NOMO-1 treated with DMSO at 0.1 percent for 48 hours (cell line): ENCODE measurements at regions not wholly inside any gene's neighbourhood (a gene's known extent, or its start where the extent isn't known, plus 50 kb on each side); places are given as distances from the start of the nearest gene placed in this dataset.
"Not testable (repeated sequence)": the region's sequence is repeated elsewhere in the genome, so short reads cannot be mapped to it uniquely, and the experiment has no call there.

Source experiments
- DNase-seq: peaks from one replicate; lab custom pipeline; 2025; ENCODE audit not compliant: unreplicated experiment; lab: John Stamatoyannopoulos, UW

DNA sequence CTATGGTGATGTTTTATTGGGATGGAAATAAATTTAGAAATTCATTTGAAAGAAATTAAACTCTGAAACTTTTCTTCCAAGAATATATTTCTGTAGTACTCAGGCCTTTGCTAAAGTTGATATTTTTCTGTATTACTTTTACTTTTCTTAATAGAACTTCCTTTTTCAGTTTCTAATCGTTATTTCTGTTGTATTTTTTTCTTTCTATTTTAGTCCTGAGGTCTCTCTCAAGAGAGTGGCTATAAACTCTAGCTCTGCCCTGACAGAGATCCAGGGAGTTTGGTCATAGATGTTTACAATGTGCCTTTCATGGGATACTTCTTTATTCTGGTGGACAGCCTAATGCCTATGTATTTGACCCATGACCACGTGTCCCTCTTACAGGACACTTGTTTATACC lies 51.0 kb downstream of the OR2B6 start:
- peak; percentile 39 for DNase-seq

DNA sequence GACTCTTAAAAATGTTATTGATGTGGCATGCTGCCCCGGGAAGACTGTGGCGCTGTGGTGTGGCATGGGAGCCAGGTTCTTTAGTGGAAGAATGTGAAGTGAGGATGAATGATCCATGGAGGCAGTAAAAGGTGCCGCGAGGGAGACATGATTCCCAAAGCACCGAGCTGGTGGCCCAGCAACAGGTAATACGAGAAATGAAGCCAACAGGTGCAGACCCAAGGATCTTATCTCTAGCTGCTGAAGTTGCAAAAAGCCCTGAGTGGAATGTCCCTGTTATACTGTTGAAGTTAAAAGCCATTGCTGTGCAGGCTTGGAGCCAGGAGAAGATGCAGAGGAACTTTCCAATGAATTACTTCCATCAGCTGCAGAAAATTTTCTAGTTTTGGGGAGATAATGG lies 53.5 kb downstream of the OR2B6 start:
- DNase-seq = no peak

DNA sequence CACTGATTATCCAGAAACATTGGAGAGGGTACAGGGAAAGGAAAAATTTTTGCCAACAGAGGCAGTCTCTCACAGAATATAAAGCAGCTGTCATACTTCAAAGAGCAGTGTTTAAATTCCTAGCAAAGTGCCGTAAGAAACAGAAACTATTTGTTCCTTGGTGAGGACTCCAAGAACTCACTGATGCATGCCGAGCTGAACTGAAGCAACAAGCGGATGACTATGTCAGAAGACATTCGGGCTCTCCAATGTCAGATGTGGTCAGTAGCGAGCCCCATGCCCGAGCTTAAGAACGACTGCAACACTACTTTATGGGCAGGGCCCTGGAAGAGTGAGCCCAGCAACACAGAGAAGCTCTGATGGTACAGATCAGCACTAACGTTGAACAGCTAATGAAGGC lies 54.7 kb downstream of the OR2B6 start:
- DNase-seq = no peak

DNA sequence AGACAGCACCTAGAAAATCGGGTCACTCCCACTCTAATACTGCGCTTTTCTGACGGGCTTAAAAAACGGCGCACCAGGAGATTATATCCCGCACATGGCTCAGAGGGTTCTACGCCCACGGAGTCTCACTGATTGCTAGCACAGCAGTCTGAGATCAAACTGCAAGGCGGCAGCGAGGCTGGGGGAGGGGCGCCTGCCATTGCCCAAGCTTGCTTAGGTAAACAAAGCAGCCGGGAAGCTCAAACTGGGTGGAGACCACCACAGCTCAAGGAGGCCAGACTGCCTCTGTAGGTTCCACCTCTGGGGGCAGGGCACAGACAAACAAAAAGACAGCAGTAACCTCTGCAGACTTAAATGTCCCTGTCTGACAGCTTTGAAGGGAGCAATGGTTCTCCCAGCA lies 59.4 kb upstream of the ZNF165 start:
- not testable (repeated sequence) for DNase-seq

DNA sequence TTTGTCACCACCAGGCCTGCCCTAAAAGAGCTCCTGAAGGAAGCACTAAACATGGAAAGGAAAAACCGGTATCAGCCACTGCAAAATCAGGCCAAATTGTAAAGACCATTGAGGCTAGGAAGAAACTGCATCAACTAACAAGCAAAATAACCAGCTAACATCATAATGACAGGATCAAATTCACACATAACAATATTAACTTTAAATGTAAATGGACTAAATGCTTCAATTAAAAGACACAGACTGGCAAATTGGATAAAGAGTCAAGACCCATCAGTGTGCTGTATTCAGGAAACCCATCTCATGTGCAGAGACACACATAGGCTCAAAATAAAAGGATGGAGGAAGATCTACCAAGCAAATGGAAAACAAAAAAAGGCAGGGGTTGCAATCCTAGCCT lies 57.7 kb upstream of the ZNF165 start:
- DNase-seq = not testable (repeated sequence)
